ENCODE measurements at regions not wholly inside any gene's neighbourhood (a gene's known extent, or its start where the extent isn't known, plus 50 kb on each side); places are given as distances from the start of the nearest gene placed in this dataset.

GRCh38 chr11:87431392-87431791 lies 393.7 kb downstream of the TMEM135 start:
- TF ChIP-seq CTCF (IDR thresholded peaks at IDR 0.05) (no peak), POLR2A (IDR thresholded peaks at IDR 0.05) (no peak)

Data from lower leg skin (tissue), 3 donors.